Vagina (tissue), 2 donors: ENCODE measurements at regions not wholly inside any gene's neighbourhood (a gene's known extent, or its start where the extent isn't known, plus 50 kb on each side); places are given as distances from the start of the nearest gene placed in this dataset.

ENCODE experiments used
- POLR2A ChIP-seq, 2 donors: fragments of 450-650 bp; IDR thresholded peaks; one replicate each; pipeline ENCODE4 v1.6.1; 2017; ENCODE audit warnings: antibody characterized with exemption in 2 of 2, mild to moderate bottlenecking in 2 of 2, moderate library complexity in 2 of 2
- POLR2AphosphoS5 ChIP-seq, 2 donors: sonication (generic); formaldehyde crosslinking; IDR thresholded peaks; one replicate each; pipeline ENCODE4 v1.9.0; 2017; ENCODE audit warnings: antibody characterized with exemption in 2 of 2, mild to moderate bottlenecking in 2 of 2, low read depth in 1 of 2; ENCODE audit not compliant: insufficient read depth in 1 of 2
- TF ChIP-seq, protein P1 (sequence below), 3 experiments: fragments of 450-650 bp in 2 of 3; fragments of 200-600 bp in 1 of 3; sonication (generic) in 1 of 3; IDR thresholded peaks; one replicate each; pipeline ENCODE4 v1.5.1; 2017 to 2019; ENCODE audit warnings: antibody characterized with exemption in 3 of 3, mild to moderate bottlenecking in 2 of 3, moderate library complexity in 2 of 3

DNA sequence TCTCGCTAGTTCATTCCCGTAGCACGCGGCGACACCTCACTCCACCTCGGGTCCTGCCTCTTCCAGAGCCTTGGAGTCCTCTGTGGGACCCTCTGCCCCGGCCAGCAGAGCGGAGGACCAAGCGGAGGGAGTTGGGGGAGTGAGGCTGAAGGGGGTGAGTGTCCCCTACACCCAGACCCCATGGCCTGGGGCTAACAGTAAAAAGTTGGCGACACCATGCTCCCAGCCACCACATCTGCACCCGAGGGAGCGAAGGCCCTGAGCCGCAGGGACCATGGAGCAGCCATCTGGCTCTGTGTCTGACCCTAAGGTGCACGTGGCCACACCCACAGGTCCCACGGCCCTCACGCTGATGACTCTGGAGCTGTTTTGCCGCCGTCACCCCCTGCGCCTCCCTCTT is 293.8 kb downstream of the BRD1 start:
- TF ChIP-seq, protein P1, sequence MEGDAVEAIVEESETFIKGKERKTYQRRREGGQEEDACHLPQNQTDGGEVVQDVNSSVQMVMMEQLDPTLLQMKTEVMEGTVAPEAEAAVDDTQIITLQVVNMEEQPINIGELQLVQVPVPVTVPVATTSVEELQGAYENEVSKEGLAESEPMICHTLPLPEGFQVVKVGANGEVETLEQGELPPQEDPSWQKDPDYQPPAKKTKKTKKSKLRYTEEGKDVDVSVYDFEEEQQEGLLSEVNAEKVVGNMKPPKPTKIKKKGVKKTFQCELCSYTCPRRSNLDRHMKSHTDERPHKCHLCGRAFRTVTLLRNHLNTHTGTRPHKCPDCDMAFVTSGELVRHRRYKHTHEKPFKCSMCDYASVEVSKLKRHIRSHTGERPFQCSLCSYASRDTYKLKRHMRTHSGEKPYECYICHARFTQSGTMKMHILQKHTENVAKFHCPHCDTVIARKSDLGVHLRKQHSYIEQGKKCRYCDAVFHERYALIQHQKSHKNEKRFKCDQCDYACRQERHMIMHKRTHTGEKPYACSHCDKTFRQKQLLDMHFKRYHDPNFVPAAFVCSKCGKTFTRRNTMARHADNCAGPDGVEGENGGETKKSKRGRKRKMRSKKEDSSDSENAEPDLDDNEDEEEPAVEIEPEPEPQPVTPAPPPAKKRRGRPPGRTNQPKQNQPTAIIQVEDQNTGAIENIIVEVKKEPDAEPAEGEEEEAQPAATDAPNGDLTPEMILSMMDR (IDR thresholded peaks at IDR 0.05): no peak
- TF ChIP-seq POLR2A (IDR thresholded peaks at IDR 0.05) (no peak), POLR2AphosphoS5 (IDR thresholded peaks at IDR 0.05; ENCODE audit: insufficient read depth in 1 of 2, low read depth in 1 of 2) (no peak)
